Testis (tissue), 2 donors: ENCODE measurements at regions not wholly inside any gene's neighbourhood (a gene's known extent, or its start where the extent isn't known, plus 50 kb on each side); places are given as distances from the start of the nearest gene placed in this dataset.

Experiments used
- DNase-seq: peaks from one replicate; pipeline ENCODE4 v3.0.0-alpha.2; 2019
- H3K27ac ChIP-seq, 2 donors: fragments of 200-600 bp; sonication (generic); one replicate each; pipeline ENCODE4 v1.5.1; 2019
- H3K27me3 ChIP-seq: fragments of 200-600 bp; sonication (generic); one replicate; pipeline ENCODE4 v1.5.1; 2019
- H3K36me3 ChIP-seq: fragments of 200-600 bp; sonication (generic); one replicate; pipeline ENCODE4 v1.5.1; 2017; ENCODE audit warnings: low read depth; ENCODE audit errors: missing control alignments
- H3K4me1 ChIP-seq: fragments of 200-600 bp; sonication (generic); one replicate; pipeline ENCODE4 v1.5.1; 2019
- H3K4me3 ChIP-seq, 2 donors: fragments of 200-600 bp; sonication (generic); one replicate each; pipeline ENCODE4 v1.5.1; 2017 to 2019
- H3K9me3 ChIP-seq: fragments of 200-600 bp; sonication (generic); one replicate; pipeline ENCODE4 v1.5.1; 2017
- CTCF ChIP-seq, 3 experiments: fragments of 450-650 bp in 2 of 3; fragments of 200-600 bp in 1 of 3; sonication (generic) in 1 of 3; IDR thresholded peaks; one replicate each; pipeline ENCODE4 v1.5.1; 2016 to 2019; ENCODE audit warnings: antibody characterized with exemption in 3 of 3, mild to moderate bottlenecking in 2 of 3, moderate library complexity in 1 of 3
- POLR2A ChIP-seq: fragments of 450-650 bp; IDR thresholded peaks from one replicate; pipeline ENCODE4 v1.6.1; 2017; ENCODE audit warnings: antibody characterized with exemption, mild to moderate bottlenecking, moderate library complexity
- WGBS, 2 donors: methylation state at CpG; one replicate each; pipeline ENCODE4 v1.1.5; 2018; 5-methylcytosine and 5-hydroxymethylcytosine counted together
- intact Hi-C: fragments of 100-400 bp; cut with DNase I; formaldehyde crosslinking; loops from one replicate; pipeline ENCODE4 v1.15.1; 2023; ENCODE audit warnings: low total_unique reads

DNA sequence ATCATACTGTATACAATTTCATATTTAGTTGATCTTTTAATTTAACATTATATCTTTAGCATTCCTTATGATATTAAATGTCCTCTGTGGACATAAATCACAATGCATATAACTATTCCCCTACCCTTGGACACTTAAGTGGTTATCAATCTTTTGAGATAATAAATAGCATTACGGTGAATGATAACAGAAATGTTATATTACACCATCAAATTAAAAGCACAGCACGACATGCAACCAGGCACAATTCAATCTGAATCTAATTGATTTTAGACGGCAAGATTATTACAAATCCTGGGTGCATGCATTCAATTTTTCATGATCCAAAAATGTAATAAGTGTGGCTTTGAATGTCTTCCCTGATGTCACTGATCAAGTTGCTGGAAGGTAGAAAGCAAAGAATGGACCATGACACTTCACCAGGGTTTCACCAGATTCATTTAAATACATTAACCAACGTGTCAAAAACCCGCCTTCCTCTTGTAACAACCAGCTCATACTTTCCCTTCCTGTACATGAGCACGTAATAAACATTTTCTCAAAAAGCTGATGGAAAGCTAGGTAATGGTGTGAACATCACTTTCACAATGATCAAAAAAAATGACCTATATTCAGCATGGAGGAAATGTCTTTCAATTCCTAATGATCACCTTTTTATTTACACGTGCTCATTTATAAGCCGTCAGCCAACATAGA lies 513.7 kb upstream of the ID2 start:
- Histone ChIP-seq H3K36me3 (no peaks in the 10 kb centered on the region), H3K27me3 (no peaks in the 10 kb centered on the region), H3K4me1 (no peaks in the 10 kb centered on the region), H3K27ac (no peak overlapping the region), H3K4me3 (no peak overlapping the region), H3K9me3 (no peaks in the 10 kb centered on the region)
- WGBS, 2 donors, result 87 to 93% methylated on average over 8 of the region's 8 CpGs
- intact Hi-C loops, result no loop called here
- TF ChIP-seq CTCF (IDR thresholded peaks at IDR 0.05) (no peak), POLR2A (no peak)
- no peak for DNase-seq

DNA sequence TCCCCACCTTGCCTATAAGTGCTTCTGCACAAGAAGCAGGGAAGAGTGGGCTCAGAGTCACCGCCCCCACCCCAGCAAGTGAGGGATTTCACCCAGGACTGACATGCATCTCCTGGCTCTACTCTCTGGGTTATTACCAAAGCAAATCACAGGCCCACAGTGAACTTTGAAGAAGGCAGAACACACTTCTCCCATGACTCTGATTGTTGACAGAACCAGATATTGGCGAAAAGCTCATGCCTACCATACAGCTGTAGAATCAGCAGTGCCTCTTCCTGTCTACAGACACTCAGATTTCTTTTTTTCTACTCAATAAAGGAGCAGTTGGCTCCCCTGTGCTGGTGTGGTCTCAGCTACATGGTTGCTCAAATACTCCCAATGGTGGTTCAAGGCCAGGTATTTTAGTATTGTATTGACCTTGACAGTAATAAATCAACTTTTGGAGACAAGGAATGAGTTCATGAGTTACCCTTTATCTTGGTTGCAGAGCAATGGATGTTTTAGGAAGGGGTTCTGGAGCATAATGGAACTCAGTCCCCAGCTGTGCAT lies 512.9 kb upstream of the ID2 start:
- Histone ChIP-seq H3K36me3 (no peaks in the 10 kb centered on the region), H3K4me3 (no peak overlapping the region), H3K9me3 (no peaks in the 10 kb centered on the region), H3K27ac (no peak overlapping the region), H3K27me3 (no peaks in the 10 kb centered on the region), H3K4me1 (no peaks in the 10 kb centered on the region)
- WGBS, 2 donors, result 77 to 83% methylated on average over 2 of the region's 2 CpGs
- TF ChIP-seq CTCF (IDR thresholded peaks at IDR 0.05), result no peak
- no peak for TF ChIP-seq POLR2A
- intact Hi-C loops, result no loop called here
- DNase-seq, result no peak

DNA sequence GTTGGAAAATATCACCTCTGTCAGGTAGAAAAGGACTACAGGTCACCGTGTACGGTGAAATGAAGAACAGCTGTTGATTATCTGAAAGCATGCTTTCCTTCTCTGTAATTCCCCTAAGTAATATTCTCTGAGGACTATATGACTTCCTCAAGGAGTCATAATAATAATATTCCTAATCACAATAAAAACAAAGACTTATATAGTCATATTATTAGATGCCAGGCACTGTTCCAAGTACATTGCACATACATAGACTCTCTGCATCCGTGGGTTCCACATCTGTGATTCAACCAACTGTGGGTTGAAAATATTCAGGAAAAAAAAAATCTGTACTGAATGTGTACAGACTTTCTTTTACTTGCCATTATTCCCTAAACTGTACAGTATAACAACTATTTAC lies 512.4 kb upstream of the ID2 start:
- no peaks in the 10 kb centered on the region for H3K4me1 ChIP-seq
- no peak for DNase-seq
- H3K36me3 ChIP-seq, result no peaks in the 10 kb centered on the region
- no peak overlapping the region for H3K4me3 ChIP-seq
- intact Hi-C loops, result no loop called here
- 54 to 59% methylated on average over 3 of the region's 3 CpGs for whole genome bisulfite sequencing, 2 donors
- no peaks in the 10 kb centered on the region for H3K27me3 ChIP-seq
- no peak overlapping the region for H3K27ac ChIP-seq
- no peaks in the 10 kb centered on the region for H3K9me3 ChIP-seq
- no peak for TF ChIP-seq POLR2A
- no peak for TF ChIP-seq CTCF (IDR thresholded peaks at IDR 0.05)

GRCh38 chr2:8170552-8171327 lies 511.1 kb upstream of the ID2 start:
- intact Hi-C loops, result no loop called here
- Histone ChIP-seq H3K27ac (no peak overlapping the region), H3K27me3 (no peaks in the 10 kb centered on the region), H3K4me1 (no peaks in the 10 kb centered on the region), H3K36me3 (no peaks in the 10 kb centered on the region), H3K9me3 (no peaks in the 10 kb centered on the region), H3K4me3 (no peak overlapping the region)
- TF ChIP-seq POLR2A (no peak), CTCF (IDR thresholded peaks at IDR 0.05) (no peak)
- WGBS, 2 donors, result 60 to 67% methylated on average over 7 of the region's 7 CpGs
- no peak for DNase-seq
